ENCODE measurements at regions not wholly inside any gene's neighbourhood (a gene's known extent, or its start where the extent isn't known, plus 50 kb on each side); places are given as distances from the start of the nearest gene placed in this dataset.

DNA sequence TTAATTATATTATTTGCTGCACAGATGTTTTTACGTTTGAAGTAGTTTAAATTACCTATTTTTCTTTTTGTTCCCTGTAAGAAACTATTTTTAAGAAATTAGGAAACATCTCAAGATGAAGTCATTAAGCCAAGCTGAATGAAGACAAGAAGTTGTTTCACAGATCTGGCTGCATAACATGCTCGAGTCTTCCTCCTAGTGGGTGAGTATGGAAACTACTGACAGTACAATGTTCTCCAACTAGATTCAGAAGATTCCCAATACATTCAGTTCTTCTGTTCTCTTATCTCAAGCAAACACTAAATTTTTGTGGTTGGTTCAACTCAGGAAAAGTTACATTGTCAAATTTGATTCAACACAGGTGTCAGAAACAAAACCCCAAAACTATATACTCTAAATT lies 256.8 kb upstream of the VCX start:
- TF ChIP-seq, protein P1, sequence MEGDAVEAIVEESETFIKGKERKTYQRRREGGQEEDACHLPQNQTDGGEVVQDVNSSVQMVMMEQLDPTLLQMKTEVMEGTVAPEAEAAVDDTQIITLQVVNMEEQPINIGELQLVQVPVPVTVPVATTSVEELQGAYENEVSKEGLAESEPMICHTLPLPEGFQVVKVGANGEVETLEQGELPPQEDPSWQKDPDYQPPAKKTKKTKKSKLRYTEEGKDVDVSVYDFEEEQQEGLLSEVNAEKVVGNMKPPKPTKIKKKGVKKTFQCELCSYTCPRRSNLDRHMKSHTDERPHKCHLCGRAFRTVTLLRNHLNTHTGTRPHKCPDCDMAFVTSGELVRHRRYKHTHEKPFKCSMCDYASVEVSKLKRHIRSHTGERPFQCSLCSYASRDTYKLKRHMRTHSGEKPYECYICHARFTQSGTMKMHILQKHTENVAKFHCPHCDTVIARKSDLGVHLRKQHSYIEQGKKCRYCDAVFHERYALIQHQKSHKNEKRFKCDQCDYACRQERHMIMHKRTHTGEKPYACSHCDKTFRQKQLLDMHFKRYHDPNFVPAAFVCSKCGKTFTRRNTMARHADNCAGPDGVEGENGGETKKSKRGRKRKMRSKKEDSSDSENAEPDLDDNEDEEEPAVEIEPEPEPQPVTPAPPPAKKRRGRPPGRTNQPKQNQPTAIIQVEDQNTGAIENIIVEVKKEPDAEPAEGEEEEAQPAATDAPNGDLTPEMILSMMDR (IDR thresholded peaks at IDR 0.05; ENCODE audit: extremely low read depth in 1 of 2, insufficient read depth in 1 of 2, low read depth in 1 of 2, low read length in 2 of 2) = no peak
- TF ChIP-seq EZH2 (IDR thresholded peaks at IDR 0.05; ENCODE audit: borderline replicate concordance, low read depth, low read length, severe bottlenecking) (no peak), POLR2A (IDR thresholded peaks at IDR 0.05; ENCODE audit: low read depth, low read length) (no peak), MYC (IDR thresholded peaks at IDR 0.05; ENCODE audit: low read depth, low read length) (no peak), FOS (IDR thresholded peaks at IDR 0.05; ENCODE audit: borderline replicate concordance, insufficient read depth, low read length) (no peak)
